K562 (cell line): ENCODE measurements at regions not wholly inside any gene's neighbourhood (a gene's known extent, or its start where the extent isn't known, plus 50 kb on each side); places are given as distances from the start of the nearest gene placed in this dataset.

Experiments
- ATAC-seq: fragments of 200-7000 bp; cut with Tn5 transposase; 3 replicates; pipeline ENCODE4 v1.9.1; 2020; ENCODE audit warnings: moderate library complexity
- BruUV-seq: library from RNA; stranded (reverse); fragments of 400-500 nt; replicated peaks from 2 replicates; lab custom pipeline; 2021; lab: Mats Ljungman, UMichigan
- CTCF ChIA-PET: fragments of 300-600 bp; formaldehyde crosslinking; extraction: SDS; loops from one replicate; lab custom pipeline; 2021; ENCODE audit warnings: low intra/inter-chr PET ratio; lab: Yijun Ruan, JAX
- POLR2A ChIA-PET: fragments of 300-600, 350-650 bp; sonication (Branson Sonifier 250); formaldehyde crosslinking; extraction: SDS; loops from one replicate; lab custom pipeline; 2021; ENCODE audit warnings: antibody characterized with exemption, inconsistent platforms; lab: Yijun Ruan, JAX
- DNase-seq, 4 experiments: peaks; one replicate each; pipeline versions ENCODE4 v3.0.0 to v3.0.0-alpha.2; 2011 to 2018; ENCODE audit warnings: low spot score in 3 of 4, mixed read lengths in 3 of 4; ENCODE audit errors: extremely low read depth in 1 of 4
- FAIRE-seq: peaks from 2 replicates; lab custom pipeline; 2011; peaks lifted over from hg19 to GRCh38; lab: Jason Lieb, UNC
- H2AFZ ChIP-seq: 2 replicates; pipeline ENCODE4 v1.6.0; 2011; ENCODE audit warnings: low read depth, low read length, control low read depth, inconsistent platforms
- H3K27ac ChIP-seq: fragments of 200-600 bp; 3 replicates; pipeline ENCODE4 v1.8.0; 2011; ENCODE audit warnings: low read depth, mild to moderate bottlenecking, control low read depth, inconsistent platforms, low read length, moderate library complexity, mixed read lengths; ENCODE audit errors: extremely low read depth
- H3K27me3 ChIP-seq, 2 experiments: fragments of 300-600 bp in 1 of 2; 2 replicates in 1 of 2; 3 replicates in 1 of 2; pipeline versions ENCODE4 v1.6.0 to v1.8.0; 2011; ENCODE audit warnings: inconsistent platforms in 2 of 2, low read length in 2 of 2, mild to moderate bottlenecking in 1 of 2, mixed read lengths in 1 of 2, moderate library complexity in 1 of 2; ENCODE audit not compliant: control insufficient read depth in 2 of 2, insufficient read depth in 2 of 2
- H3K36me3 ChIP-seq: fragments of 300-600 bp; 3 replicates; pipeline ENCODE4 v1.8.0; 2011; ENCODE audit warnings: mild to moderate bottlenecking, low read length, inconsistent platforms; ENCODE audit not compliant: control insufficient read depth, insufficient read depth
- H3K4me1 ChIP-seq, 2 experiments: fragments of 200-600 bp in 1 of 2; replicated peaks in 1 of 2; 2 replicates in 1 of 2; 3 replicates in 1 of 2; pipeline versions ENCODE4 v1.5.1 to v1.8.0; 2011; ENCODE audit warnings: inconsistent platforms in 2 of 2, low read length in 2 of 2, mild to moderate bottlenecking in 1 of 2, mixed read lengths in 1 of 2, moderate library complexity in 1 of 2; ENCODE audit not compliant: control insufficient read depth in 2 of 2, insufficient read depth in 2 of 2
- H3K4me2 ChIP-seq: 2 replicates; pipeline ENCODE4 v1.6.1; 2011; ENCODE audit warnings: low read length, control low read depth, inconsistent platforms, mixed read lengths; ENCODE audit not compliant: insufficient read depth
- H3K4me3 ChIP-seq: fragments of 200-600 bp; sonication (generic), shearing (Covaris generic); 2 replicates; pipeline ENCODE4 v1.5.1; 2016; ENCODE audit warnings: control low read depth, inconsistent platforms
- H3K79me2 ChIP-seq: fragments of 200-600 bp; 3 replicates; pipeline ENCODE4 v1.8.0; 2011; ENCODE audit warnings: low read length, inconsistent platforms; ENCODE audit not compliant: control insufficient read depth, insufficient read depth
- H3K9ac ChIP-seq, 2 experiments: 2 replicates each; pipeline versions ENCODE4 v1.6.0 to v1.6.1; 2011; ENCODE audit warnings: low read depth in 2 of 2, low read length in 2 of 2, control low read depth in 1 of 2, inconsistent platforms in 1 of 2, mild to moderate bottlenecking in 1 of 2, mixed read lengths in 1 of 2; ENCODE audit not compliant: insufficient read depth in 1 of 2
- H3K9me1 ChIP-seq: one replicate; pipeline ENCODE4 v1.6.0; 2011; ENCODE audit warnings: inconsistent platforms, mild to moderate bottlenecking, low read length, moderate library complexity; ENCODE audit not compliant: control insufficient read depth, insufficient read depth
- H3K9me3 ChIP-seq: replicated peaks from 2 replicates; pipeline ENCODE4 v1.5.1; 2011; ENCODE audit warnings: low read depth, low read length, inconsistent platforms; ENCODE audit not compliant: control insufficient read depth, insufficient read depth
- H4K20me1 ChIP-seq: replicated peaks from 2 replicates; pipeline ENCODE4 v1.6.1; 2011; ENCODE audit warnings: low read length, inconsistent platforms, mixed read lengths; ENCODE audit not compliant: control insufficient read depth, insufficient read depth
- CBFA2T3 ChIP-seq: fragments of 450-650 bp; IDR thresholded peaks from 2 replicates; pipeline ENCODE4 v1.6.1; 2017
- CBX3 ChIP-seq, 2 experiments: IDR thresholded peaks; 1 replicate in 1 of 2; 2 replicates in 1 of 2; pipeline ENCODE4 v1.6.1; 2012; ENCODE audit warnings: inconsistent platforms in 2 of 2, low read length in 2 of 2, borderline replicate concordance in 1 of 2, control low read depth in 1 of 2
- WGBS: fragments of 100-300 bp; shearing (Covaris generic); methylation state at CpG from one replicate; pipeline ENCODE4 v1.1.6; 2016; ENCODE audit warnings: low coverage, mixed read lengths; ENCODE audit not compliant: insufficient coverage; ENCODE audit errors: missing lambda C conversion rate; 5-methylcytosine and 5-hydroxymethylcytosine counted together
- in situ Hi-C: fragments of 300-500 bp; cut with MboI; formaldehyde crosslinking; loops from 4 replicates; pipeline ENCODE4 v1.15.0; 2018; ENCODE audit warnings: inconsistent platforms, mixed read lengths
- intact Hi-C: fragments of 100-400 bp; cut with micrococcal nuclease; formaldehyde crosslinking; loops from 2 replicates; pipeline ENCODE4 v1.14.2; 2022
- TF ChIP-seq, protein P1 (sequence below), 2 experiments: fragments of 450-650 bp; formaldehyde crosslinking in 1 of 2; IDR thresholded peaks; 2 replicates each; pipeline versions ENCODE4 v1.4.0 to v1.6.1; 2014 to 2020; ENCODE audit warnings: mild to moderate bottlenecking in 2 of 2, borderline replicate concordance in 1 of 2, low read depth in 1 of 2
- TF ChIP-seq, protein P2 (sequence below): fragments of 450-650 bp; IDR thresholded peaks from 2 replicates; pipeline ENCODE4 v1.6.1; 2016; ENCODE audit warnings: low read depth

DNA sequence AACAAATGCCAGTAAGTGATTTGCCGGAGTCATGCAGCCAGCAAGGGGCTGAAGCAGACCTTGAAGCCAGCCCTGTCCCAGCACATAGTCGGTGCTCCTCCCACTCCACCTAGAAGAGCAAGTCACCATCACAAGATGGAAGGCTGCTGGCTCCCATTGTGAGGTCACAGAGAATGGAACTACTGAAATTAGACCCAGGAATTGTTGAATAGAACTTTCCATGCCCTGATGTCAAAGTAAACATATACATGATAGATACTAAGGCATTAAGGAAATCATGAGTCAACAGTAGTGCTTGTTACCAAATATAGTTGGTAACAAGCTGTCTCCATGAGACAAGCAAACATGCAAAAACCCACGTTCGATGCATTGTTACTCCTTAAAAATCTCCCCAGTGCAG lies 177.1 kb upstream of the MID1 start:
- TF ChIP-seq CBFA2T3 (no peak), CBX3 (IDR thresholded peaks at IDR 0.05; ENCODE audit: borderline replicate concordance in 1 of 2, low read length in 2 of 2) (no peak)
- TF ChIP-seq, protein P1, sequence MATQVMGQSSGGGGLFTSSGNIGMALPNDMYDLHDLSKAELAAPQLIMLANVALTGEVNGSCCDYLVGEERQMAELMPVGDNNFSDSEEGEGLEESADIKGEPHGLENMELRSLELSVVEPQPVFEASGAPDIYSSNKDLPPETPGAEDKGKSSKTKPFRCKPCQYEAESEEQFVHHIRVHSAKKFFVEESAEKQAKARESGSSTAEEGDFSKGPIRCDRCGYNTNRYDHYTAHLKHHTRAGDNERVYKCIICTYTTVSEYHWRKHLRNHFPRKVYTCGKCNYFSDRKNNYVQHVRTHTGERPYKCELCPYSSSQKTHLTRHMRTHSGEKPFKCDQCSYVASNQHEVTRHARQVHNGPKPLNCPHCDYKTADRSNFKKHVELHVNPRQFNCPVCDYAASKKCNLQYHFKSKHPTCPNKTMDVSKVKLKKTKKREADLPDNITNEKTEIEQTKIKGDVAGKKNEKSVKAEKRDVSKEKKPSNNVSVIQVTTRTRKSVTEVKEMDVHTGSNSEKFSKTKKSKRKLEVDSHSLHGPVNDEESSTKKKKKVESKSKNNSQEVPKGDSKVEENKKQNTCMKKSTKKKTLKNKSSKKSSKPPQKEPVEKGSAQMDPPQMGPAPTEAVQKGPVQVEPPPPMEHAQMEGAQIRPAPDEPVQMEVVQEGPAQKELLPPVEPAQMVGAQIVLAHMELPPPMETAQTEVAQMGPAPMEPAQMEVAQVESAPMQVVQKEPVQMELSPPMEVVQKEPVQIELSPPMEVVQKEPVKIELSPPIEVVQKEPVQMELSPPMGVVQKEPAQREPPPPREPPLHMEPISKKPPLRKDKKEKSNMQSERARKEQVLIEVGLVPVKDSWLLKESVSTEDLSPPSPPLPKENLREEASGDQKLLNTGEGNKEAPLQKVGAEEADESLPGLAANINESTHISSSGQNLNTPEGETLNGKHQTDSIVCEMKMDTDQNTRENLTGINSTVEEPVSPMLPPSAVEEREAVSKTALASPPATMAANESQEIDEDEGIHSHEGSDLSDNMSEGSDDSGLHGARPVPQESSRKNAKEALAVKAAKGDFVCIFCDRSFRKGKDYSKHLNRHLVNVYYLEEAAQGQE (IDR thresholded peaks at IDR 0.05; ENCODE audit: borderline replicate concordance) = no peak
- TF ChIP-seq, protein P1 (CRISPR knock-in tag; IDR thresholded peaks at IDR 0.05; ENCODE audit: low read depth) = no peak
- TF ChIP-seq, protein P2, sequence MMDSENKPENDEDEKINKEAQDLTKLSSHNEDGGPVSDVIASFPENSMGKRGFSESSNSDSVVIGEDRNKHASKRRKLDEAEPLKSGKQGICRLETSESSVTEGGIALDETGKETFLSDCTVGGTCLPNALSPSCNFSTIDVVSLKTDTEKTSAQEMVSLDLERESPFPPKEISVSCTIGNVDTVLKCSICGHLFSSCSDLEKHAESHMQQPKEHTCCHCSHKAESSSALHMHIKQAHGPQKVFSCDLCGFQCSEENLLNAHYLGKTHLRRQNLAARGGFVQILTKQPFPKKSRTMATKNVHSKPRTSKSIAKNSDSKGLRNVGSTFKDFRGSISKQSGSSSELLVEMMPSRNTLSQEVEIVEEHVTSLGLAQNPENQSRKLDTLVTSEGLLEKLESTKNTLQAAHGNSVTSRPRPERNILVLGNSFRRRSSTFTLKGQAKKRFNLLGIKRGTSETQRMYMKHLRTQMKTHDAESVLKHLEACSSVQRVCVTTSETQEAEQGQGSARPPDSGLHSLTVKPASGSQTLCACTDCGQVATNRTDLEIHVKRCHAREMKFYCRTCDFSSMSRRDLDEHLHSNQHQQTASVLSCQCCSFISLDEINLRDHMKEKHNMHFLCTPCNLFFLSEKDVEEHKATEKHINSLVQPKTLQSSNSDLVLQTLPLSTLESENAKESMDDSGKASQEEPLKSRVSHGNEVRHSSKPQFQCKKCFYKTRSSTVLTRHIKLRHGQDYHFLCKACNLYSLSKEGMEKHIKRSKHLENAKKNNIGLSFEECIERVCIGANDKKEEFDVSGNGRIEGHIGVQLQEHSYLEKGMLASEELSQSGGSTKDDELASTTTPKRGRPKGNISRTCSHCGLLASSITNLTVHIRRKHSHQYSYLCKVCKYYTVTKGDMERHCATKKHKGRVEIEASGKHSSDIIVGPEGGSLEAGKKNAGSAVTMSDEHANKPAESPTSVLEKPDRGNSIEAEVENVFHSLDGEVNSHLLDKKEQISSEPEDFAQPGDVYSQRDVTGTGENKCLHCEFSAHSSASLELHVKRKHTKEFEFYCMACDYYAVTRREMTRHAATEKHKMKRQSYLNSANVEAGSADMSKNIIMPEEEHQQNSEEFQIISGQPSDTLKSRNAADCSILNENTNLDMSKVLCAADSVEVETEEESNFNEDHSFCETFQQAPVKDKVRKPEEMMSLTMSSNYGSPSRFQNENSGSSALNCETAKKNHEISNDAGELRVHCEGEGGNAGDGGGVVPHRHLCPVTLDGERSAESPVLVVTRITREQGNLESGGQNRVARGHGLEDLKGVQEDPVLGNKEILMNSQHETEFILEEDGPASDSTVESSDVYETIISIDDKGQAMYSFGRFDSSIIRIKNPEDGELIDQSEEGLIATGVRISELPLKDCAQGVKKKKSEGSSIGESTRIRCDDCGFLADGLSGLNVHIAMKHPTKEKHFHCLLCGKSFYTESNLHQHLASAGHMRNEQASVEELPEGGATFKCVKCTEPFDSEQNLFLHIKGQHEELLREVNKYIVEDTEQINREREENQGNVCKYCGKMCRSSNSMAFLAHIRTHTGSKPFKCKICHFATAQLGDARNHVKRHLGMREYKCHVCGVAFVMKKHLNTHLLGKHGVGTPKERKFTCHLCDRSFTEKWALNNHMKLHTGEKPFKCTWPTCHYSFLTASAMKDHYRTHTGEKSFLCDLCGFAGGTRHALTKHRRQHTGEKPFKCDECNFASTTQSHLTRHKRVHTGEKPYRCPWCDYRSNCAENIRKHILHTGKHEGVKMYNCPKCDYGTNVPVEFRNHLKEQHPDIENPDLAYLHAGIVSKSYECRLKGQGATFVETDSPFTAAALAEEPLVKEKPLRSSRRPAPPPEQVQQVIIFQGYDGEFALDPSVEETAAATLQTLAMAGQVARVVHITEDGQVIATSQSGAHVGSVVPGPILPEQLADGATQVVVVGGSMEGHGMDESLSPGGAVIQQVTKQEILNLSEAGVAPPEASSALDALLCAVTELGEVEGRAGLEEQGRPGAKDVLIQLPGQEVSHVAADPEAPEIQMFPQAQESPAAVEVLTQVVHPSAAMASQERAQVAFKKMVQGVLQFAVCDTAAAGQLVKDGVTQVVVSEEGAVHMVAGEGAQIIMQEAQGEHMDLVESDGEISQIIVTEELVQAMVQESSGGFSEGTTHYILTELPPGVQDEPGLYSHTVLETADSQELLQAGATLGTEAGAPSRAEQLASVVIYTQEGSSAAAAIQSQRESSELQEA = no peak
- WGBS = 3% methylated on average over 4 of the region's 4 CpGs
- BruUV-seq = no TSS peak

More for the DNA sequence above, 177.1 kb upstream of the MID1 start:
- Histone ChIP-seq H3K4me3 (no peak overlapping the region), H3K27ac (no peak overlapping the region), H2AFZ (0 out of 2 replicates have a peak overlapping the region, but pooled peaks have one; percentile 5), H3K9me1 (no peaks in the 10 kb centered on the region), H3K9ac (no peak overlapping the region), H3K27me3 (peaks cover 0 to 5% of the 10 kb centered on the region in 2 experiments; a peak in 1 of 5 replicates), H3K79me2 (no peaks in the 10 kb centered on the region), H3K4me1 (no peaks in the 10 kb centered on the region), H3K36me3 (no peaks in the 10 kb centered on the region), H3K4me2 (no peak overlapping the region), H3K9me3 (no peaks in the 10 kb centered on the region), H4K20me1 (no peaks in the 10 kb centered on the region)
- DNase-seq (no peak), ATAC-seq (no peak), FAIRE-seq (no peak)
- in situ Hi-C loops = no loop called here
- ChIA-PET POLR2A (no interaction called here), CTCF (no interaction called here)
- intact Hi-C loops = no loop called here
